ENCODE measurements at regions not wholly inside any gene's neighbourhood (a gene's known extent, or its start where the extent isn't known, plus 50 kb on each side); places are given as distances from the start of the nearest gene placed in this dataset.

DNA sequence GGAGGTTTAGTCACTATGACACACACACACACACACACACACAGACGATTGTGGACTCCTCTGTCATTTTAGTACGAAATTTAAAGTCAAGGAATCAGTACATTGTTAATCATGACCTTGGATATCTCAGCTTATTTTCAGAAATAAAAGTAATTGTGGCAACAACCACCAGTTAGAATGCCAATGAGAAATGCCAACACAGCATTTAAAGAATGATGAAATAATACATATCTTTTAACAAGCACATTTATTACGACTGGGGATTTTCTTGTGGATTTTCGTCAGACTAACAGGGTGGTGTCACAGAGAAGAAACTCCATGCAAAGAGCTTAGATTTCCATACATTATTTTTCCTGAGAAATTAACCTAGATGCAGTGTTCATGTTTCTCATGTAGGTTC, 1289.4 kb downstream of the AACS start:
- H3K27me3 ChIP-seq = no peaks in the 10 kb centered on the region
- Mint-ChIP-seq H3K27me3 (ENCODE audit: insufficient read depth, low read depth) (peaks cover 2% of the 10 kb centered on the region), H3K9me3 (peaks cover 2% of the 10 kb centered on the region), H3K4me1 (no peaks in the 10 kb centered on the region), H3K4me3 (no peak overlapping the region), H3K36me3 (no peaks in the 10 kb centered on the region), H3K27ac (no peak overlapping the region)
- H3K9me3 ChIP-seq (ENCODE audit: low read depth) = no peaks in the 10 kb centered on the region
- no peak overlapping the region for H2AFZ ChIP-seq (replicated peaks)
- H4K20me1 ChIP-seq (ENCODE audit: low read depth) = no peaks in the 10 kb centered on the region
- no peak overlapping the region for H3K9ac ChIP-seq
- no peak overlapping the region for H3K4me2 ChIP-seq
- no peak overlapping the region for H3K27ac ChIP-seq
- H3K36me3 ChIP-seq = no peaks in the 10 kb centered on the region
- no peaks in the 10 kb centered on the region for H3K79me2 ChIP-seq (ENCODE audit: low read depth)
- H3K4me3 ChIP-seq = no peak overlapping the region
- no peaks in the 10 kb centered on the region for H3F3A ChIP-seq (ENCODE audit: low read depth)
- no peak for DNase-seq (ENCODE audit: low spot score)
- no peaks in the 10 kb centered on the region for H3K4me1 ChIP-seq
- TF ChIP-seq EZH2phosphoT487 (IDR thresholded peaks at IDR 0.05) = no peak
- TF ChIP-seq EZH2 (IDR thresholded peaks at IDR 0.05) = no peak
- TF ChIP-seq CTCF (IDR thresholded peaks at IDR 0.05) = no peak

DNA sequence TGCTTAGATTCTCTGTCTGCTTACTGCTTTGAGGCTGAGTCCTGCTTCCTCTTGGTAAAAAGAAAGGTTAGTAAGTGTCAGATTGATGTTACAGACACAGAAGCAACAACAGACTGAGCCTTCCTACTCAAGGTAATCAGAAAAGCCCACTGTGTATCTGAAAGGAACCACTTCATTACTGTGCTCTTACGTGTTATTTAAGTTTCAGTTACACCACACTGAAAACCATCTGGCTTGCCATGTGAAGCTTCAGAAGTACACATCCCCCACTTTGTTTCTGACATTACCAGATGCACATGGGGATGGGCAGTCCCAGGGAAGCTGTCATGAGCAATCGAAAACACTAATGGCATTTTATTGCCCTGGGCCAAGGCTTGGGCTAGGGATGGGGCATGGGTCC, 1290.1 kb downstream of the AACS start:
- H3F3A ChIP-seq (ENCODE audit: low read depth) = no peaks in the 10 kb centered on the region
- H3K27ac ChIP-seq = no peak overlapping the region
- H3K9me3 ChIP-seq (ENCODE audit: low read depth) = no peaks in the 10 kb centered on the region
- no peaks in the 10 kb centered on the region for H3K36me3 Mint-ChIP-seq
- no peak for TF ChIP-seq CTCF (IDR thresholded peaks at IDR 0.05)
- TF ChIP-seq EZH2phosphoT487 (IDR thresholded peaks at IDR 0.05) = no peak
- no peak for TF ChIP-seq EZH2 (IDR thresholded peaks at IDR 0.05)
- no peaks in the 10 kb centered on the region for H3K27me3 ChIP-seq
- no peak overlapping the region for H3K4me2 ChIP-seq
- no peaks in the 10 kb centered on the region for H3K36me3 ChIP-seq
- no peak overlapping the region for H3K9ac ChIP-seq
- no peak overlapping the region for H3K4me3 ChIP-seq
- no peaks in the 10 kb centered on the region for H4K20me1 ChIP-seq (ENCODE audit: low read depth)
- no peak overlapping the region for H3K27ac Mint-ChIP-seq
- no peak overlapping the region for H2AFZ ChIP-seq (replicated peaks)
- peaks cover 2% of the 10 kb centered on the region for H3K27me3 Mint-ChIP-seq (ENCODE audit: insufficient read depth, low read depth)
- H3K4me3 Mint-ChIP-seq = no peak overlapping the region
- no peaks in the 10 kb centered on the region for H3K4me1 Mint-ChIP-seq
- DNase-seq (ENCODE audit: low spot score) = no peak
- H3K79me2 ChIP-seq (ENCODE audit: low read depth) = no peaks in the 10 kb centered on the region
- H3K9me3 Mint-ChIP-seq = peaks cover 2% of the 10 kb centered on the region
- no peaks in the 10 kb centered on the region for H3K4me1 ChIP-seq

GRCh38 chr12:126358806-126359205, 1293.6 kb downstream of the AACS start:
- H3K4me1 Mint-ChIP-seq = peaks cover 3% of the 10 kb centered on the region
- H3K4me2 ChIP-seq = no peak overlapping the region
- no peak for DNase-seq (ENCODE audit: low spot score)
- H3K4me3 Mint-ChIP-seq = no peak overlapping the region
- H3K27me3 Mint-ChIP-seq (ENCODE audit: insufficient read depth, low read depth) = no peaks in the 10 kb centered on the region
- H3K4me3 ChIP-seq = no peak overlapping the region
- H3K4me1 ChIP-seq = no peaks in the 10 kb centered on the region
- H3K79me2 ChIP-seq (ENCODE audit: low read depth) = no peaks in the 10 kb centered on the region
- H3K36me3 ChIP-seq = no peaks in the 10 kb centered on the region
- TF ChIP-seq CTCF (IDR thresholded peaks at IDR 0.05) (no peak), EZH2 (IDR thresholded peaks at IDR 0.05) (no peak), EZH2phosphoT487 (IDR thresholded peaks at IDR 0.05) (no peak)
- no peak overlapping the region for H3K9ac ChIP-seq
- H3K9me3 Mint-ChIP-seq = peaks cover 4% of the 10 kb centered on the region
- H3K27me3 ChIP-seq = no peaks in the 10 kb centered on the region
- H2AFZ ChIP-seq (replicated peaks) = no peak overlapping the region
- H3K36me3 Mint-ChIP-seq = no peaks in the 10 kb centered on the region
- H3F3A ChIP-seq (ENCODE audit: low read depth) = no peaks in the 10 kb centered on the region
- H3K27ac ChIP-seq = no peak overlapping the region
- no peak overlapping the region for H3K27ac Mint-ChIP-seq
- H3K9me3 ChIP-seq (ENCODE audit: low read depth) = no peaks in the 10 kb centered on the region
- H4K20me1 ChIP-seq (ENCODE audit: low read depth) = no peaks in the 10 kb centered on the region

- H3K4me3 Mint-ChIP-seq = no peak overlapping the region
- Histone ChIP-seq H2AFZ (replicated peaks) (no peak overlapping the region), H3K79me2 (ENCODE audit: low read depth) (no peaks in the 10 kb centered on the region), H4K20me1 (ENCODE audit: low read depth) (no peaks in the 10 kb centered on the region), H3K4me2 (no peak overlapping the region), H3F3A (ENCODE audit: low read depth) (no peaks in the 10 kb centered on the region), H3K36me3 (no peaks in the 10 kb centered on the region), H3K4me1 (no peaks in the 10 kb centered on the region), H3K9me3 (ENCODE audit: low read depth) (no peaks in the 10 kb centered on the region), H3K9ac (no peak overlapping the region), H3K4me3 (no peak overlapping the region), H3K27ac (no peak overlapping the region), H3K27me3 (no peaks in the 10 kb centered on the region)
- H3K9me3 Mint-ChIP-seq = peaks cover 2% of the 10 kb centered on the region
- H3K4me1 Mint-ChIP-seq = peaks cover 3% of the 10 kb centered on the region
- DNase-seq (ENCODE audit: low spot score) = no peak
- H3K27me3 Mint-ChIP-seq (ENCODE audit: insufficient read depth, low read depth) = no peaks in the 10 kb centered on the region
- H3K36me3 Mint-ChIP-seq = no peaks in the 10 kb centered on the region
- TF ChIP-seq EZH2 (IDR thresholded peaks at IDR 0.05) (no peak), EZH2phosphoT487 (IDR thresholded peaks at IDR 0.05) (no peak), CTCF (IDR thresholded peaks at IDR 0.05) (no peak)
- no peak overlapping the region for H3K27ac Mint-ChIP-seq
Measured at GRCh38 chr12:126359216-126359615, 1294.0 kb downstream of the AACS start.
